Skin of body (tissue), 1 donor: ENCODE measurements at regions not wholly inside any gene's neighbourhood (a gene's known extent, or its start where the extent isn't known, plus 50 kb on each side); places are given as distances from the start of the nearest gene placed in this dataset.

Experiments
- DNase-seq: peaks from one replicate; lab custom pipeline; 2025; lab: John Stamatoyannopoulos, UW

- no peak for DNase-seq
Measured at GRCh38 chr4:56241500-56241899, 145.8 kb downstream of the AASDH start.

- DNase-seq, result no peak
Measured at GRCh38 chr4:56240554-56241174, 146.6 kb downstream of the AASDH start.

GRCh38 chr4:56238251-56238650, 149.0 kb downstream of the AASDH start:
- DNase-seq, result no peak

GRCh38 chr4:56235725-56236124, 151.6 kb downstream of the AASDH start:
- no peak for DNase-seq

- no peak for DNase-seq
Measured at GRCh38 chr4:56235011-56235410, 152.3 kb downstream of the AASDH start.

- no peak for DNase-seq
Measured at GRCh38 chr4:56234098-56234497, 153.2 kb downstream of the AASDH start.

- DNase-seq, result no peak
Measured at GRCh38 chr4:56231410-56231809, 155.9 kb downstream of the AASDH start.

GRCh38 chr4:56229947-56230346, 157.3 kb downstream of the AASDH start:
- DNase-seq, result no peak

GRCh38 chr4:56227301-56227835, 159.9 kb downstream of the AASDH start:
- DNase-seq, result no peak

GRCh38 chr4:56226579-56226978, 160.7 kb downstream of the AASDH start:
- DNase-seq, result no peak

GRCh38 chr4:56224641-56225040, 162.7 kb downstream of the AASDH start:
- no peak for DNase-seq

GRCh38 chr4:56222514-56222913, 164.8 kb downstream of the AASDH start:
- DNase-seq, result no peak

- no peak for DNase-seq
Measured at GRCh38 chr4:56220261-56220660, 167.0 kb downstream of the AASDH start.

GRCh38 chr4:56219447-56219846, 167.8 kb downstream of the AASDH start:
- no peak for DNase-seq

- no peak for DNase-seq
Measured at GRCh38 chr4:56218230-56218895, 168.9 kb downstream of the AASDH start.

GRCh38 chr4:56217343-56217890, 169.9 kb downstream of the AASDH start:
- no peak for DNase-seq

GRCh38 chr4:56215901-56216300, 171.4 kb downstream of the AASDH start:
- DNase-seq, result no peak

- DNase-seq, result no peak
Measured at GRCh38 chr4:56215141-56215783, 172.0 kb downstream of the AASDH start.

GRCh38 chr4:56213543-56213942, 173.7 kb downstream of the AASDH start:
- no peak for DNase-seq

- no peak for DNase-seq
Measured at GRCh38 chr4:56212774-56213173, 174.5 kb downstream of the AASDH start.

GRCh38 chr4:56211202-56211601, 176.1 kb downstream of the AASDH start:
- DNase-seq, result no peak

GRCh38 chr4:56210397-56210796, 176.9 kb downstream of the AASDH start:
- no peak for DNase-seq
